ENCODE measurements at regions not wholly inside any gene's neighbourhood (a gene's known extent, or its start where the extent isn't known, plus 50 kb on each side); places are given as distances from the start of the nearest gene placed in this dataset.

DNA sequence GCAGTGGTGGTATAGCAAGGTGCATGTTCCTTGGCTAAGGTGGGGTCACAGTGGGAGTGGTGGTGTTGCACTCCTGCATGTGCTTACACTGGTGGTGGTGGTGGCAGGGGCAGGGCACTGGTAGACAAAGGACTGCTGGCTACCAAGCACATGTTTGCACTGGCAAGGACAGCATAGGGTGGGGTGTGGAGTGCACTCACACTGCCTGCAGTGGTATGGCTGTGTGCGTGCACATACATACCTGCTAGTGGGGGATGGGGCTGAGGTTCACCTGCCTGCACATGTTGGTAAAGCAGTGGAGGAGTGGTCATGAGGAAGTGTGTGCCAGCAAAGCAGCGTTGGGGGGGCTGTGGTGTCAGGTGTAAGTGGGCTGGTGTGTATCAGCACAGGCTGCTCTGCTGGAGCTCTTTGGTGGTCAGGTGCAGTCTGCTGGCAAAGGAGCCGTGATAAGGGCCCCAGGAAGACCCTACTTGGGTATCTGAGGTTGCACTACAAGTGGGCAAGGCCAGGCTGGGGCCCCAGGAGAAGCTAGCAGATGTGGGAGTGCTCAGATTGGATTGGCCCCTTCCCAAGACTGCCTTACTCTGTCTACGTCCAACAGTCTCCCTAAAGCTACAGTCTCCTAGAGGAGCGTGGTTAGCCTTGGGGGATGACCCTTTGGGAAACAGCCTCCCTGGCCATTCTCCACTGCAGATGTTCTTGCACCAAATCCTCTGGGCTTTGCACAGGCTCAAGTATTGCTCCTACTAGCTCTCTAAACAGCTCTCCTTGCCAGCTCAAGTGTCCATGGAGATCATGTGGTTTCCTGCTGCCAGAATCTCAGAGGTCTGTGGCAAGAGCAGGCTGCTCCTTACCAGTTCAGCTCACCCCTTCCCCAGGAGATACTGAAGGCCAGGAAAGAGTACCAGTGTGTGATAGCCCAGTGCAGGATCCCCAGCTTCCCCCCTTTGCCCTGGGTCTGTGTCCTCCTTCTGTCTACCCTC lies 486.3 kb upstream of the PABPC4L start:
- TF ChIP-seq ARNT (IDR thresholded peaks at IDR 0.05) (no peak), FOXK2 (IDR thresholded peaks at IDR 0.05) (no peak), L3MBTL2 (conservative IDR thresholded peaks at IDR 0.05) (no peak), SUZ12 (IDR thresholded peaks at IDR 0.05) (no peak), BHLHE40 (IDR thresholded peaks at IDR 0.05; ENCODE audit: borderline replicate concordance) (no peak)
